HG03097 (cell line): ENCODE measurements at regions not wholly inside any gene's neighbourhood (a gene's known extent, or its start where the extent isn't known, plus 50 kb on each side); places are given as distances from the start of the nearest gene placed in this dataset.

Experiments used
- ATAC-seq: cut with Tn5 transposase; IDR thresholded peaks from one replicate; pipeline ENCODE4 v1.9.1; 2021; ENCODE audit not compliant: unreplicated experiment, low FRiP score

DNA sequence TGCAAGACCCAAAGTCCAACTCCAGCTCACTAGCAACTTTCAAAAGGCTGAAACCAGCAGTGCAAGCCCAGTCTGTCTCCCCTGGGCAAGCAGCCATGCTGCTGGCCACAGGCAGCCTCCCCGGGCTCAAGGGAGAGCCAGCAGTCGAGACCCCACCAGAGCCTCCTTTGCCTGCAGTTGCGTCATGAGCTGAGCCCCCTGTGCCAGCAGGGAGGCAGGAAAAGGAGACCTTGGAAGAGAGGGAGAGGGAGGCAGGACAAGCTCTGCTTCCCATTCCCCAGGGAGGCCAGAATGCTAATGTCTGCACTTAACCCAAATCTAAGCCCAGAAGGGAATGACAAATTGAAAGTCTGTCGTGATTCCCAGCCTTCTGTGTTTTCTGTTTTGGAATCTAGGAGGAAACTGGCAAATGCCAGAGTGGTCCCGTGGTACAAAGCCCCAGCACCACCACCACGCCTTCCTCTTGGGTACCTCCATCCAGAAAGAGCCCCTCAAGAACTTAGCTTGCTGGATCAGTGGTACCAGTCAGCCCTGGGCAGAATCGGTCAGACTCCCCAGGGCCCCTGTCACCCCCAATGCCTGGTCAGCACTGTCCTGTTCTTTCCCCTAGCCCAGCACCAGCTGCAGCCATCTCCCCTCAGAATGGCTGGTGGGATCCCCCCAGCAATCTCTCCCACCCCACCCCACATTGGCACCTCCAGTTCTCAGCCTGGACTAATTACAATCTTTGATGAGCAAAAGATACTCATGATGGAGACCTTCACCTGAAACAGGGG lies 99.3 kb upstream of the TNRC6C start:
- ATAC-seq = no peak

- no peak for ATAC-seq
Observed at GRCh38 chr17:77861133-77861695, 97.3 kb upstream of the TNRC6C start.

DNA sequence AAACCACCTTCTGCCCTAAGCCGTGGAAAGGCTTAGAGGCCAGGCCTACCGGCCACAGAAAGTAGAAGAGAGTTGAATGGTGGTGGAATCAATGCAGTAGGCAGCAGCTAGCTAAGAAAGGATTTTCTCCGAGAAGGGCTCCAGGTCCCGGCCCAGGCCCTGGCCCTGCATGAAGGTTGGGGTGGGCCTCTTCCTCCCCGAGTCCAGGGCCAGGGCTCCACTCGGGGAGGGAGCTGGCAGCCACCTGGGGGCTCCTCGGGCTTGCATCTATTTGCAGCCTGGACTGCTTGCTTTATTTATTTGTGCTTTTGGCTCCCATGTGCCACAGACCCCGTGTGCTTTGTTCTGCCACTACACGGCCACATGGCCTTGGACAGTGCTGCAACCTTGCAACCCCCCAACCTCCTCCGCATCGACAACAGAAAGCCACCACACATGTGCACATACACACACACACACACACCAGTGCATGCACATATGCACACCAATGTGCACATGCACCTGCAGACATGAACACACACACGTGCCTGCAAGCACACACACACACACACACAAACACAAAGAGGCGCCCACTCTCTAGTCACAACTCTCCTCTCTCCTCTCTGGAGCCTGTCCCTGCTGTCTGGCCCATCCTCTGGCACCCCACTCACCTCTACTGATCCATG lies 96.4 kb upstream of the TNRC6C start:
- no peak for ATAC-seq

DNA sequence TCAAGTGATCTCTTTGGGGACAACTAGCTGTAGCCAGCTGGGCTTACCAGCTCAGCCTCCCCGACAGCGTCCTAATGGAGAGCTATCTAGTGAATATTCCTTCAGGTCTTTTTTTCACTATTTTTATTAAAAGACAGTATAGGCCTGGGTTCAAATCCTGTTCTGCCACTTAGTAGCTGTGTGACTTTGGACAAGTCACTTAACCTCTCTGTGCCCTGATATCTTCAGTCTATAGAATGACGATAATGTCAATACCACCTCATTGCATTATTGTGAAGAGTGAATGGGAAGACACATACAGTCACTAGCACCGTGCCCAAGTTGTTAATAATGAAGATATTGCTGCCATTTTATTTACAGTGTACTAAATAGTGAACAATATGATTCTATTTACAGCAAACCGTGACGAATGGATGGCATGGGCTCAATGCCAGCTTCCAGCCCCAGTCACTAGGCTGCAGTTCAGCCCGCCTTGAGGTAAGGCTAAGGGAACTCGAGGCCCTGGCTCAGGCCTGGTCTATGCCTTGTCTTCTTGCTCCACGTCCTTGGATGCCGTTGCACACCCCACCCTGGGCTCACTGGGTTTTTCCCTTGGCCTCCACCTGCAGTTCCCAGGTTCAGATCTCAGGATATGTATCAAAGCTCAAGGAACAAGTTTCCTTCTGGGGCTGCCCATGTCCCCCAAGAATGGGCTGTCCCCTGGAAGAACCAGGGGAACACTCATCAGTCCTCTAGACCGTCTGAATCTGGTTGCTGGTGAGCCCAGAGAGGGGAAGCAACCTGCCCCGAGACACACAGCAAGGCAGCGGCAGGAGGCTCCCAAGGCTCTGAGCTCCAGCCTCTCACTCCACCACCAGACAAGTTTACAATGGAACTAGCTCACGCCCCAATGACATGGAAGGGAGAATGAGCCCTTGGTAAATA lies 95.4 kb upstream of the TNRC6C start:
- no peak for ATAC-seq

- no peak for ATAC-seq
Observed at GRCh38 chr17:77863814-77864161, 94.7 kb upstream of the TNRC6C start.

GRCh38 chr17:77864234-77865111 lies 94.0 kb upstream of the TNRC6C start:
- no peak for ATAC-seq

- no peak for ATAC-seq
Observed at GRCh38 chr17:77865112-77865611, 93.3 kb upstream of the TNRC6C start.

GRCh38 chr17:77865716-77866115 lies 92.8 kb upstream of the TNRC6C start:
- ATAC-seq = no peak

- no peak for ATAC-seq
Observed at GRCh38 chr17:77867308-77867781, 91.2 kb upstream of the TNRC6C start.

DNA sequence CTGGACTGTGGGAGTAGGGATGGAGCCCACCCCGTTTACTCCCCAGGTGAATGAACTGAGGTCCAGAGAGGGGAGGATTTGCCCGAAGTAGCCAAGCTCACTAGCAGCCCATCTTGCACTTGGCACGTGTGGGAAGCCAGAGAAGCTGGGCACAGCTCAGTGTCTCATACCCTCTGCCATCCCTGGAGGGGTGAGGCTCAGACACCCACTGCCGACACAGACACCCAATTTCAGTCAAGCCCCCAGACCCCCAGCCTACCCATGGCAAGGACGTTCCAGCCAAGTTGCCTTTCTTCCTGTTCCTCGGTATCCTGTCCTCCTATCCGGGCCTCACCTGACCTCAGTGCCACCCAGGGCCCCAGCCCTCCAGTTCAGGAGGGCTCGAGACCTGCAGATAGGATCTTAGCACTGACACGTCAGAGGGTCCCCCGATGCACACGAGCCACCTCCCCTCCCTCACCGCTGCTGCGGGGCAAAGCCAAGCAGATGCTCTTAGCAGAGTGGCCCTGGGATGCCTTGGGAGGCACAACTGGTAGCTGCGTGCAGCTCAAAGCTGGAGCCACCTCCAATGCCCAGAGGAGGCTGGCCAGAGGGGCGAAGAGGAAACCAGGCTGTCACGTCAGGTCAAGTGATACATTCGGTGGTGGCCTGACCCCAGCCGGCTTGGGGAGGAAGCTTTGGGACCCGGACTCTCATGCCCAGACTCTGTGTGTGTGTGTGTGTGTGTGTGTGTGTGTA lies 90.4 kb upstream of the TNRC6C start:
- ATAC-seq = no peak

DNA sequence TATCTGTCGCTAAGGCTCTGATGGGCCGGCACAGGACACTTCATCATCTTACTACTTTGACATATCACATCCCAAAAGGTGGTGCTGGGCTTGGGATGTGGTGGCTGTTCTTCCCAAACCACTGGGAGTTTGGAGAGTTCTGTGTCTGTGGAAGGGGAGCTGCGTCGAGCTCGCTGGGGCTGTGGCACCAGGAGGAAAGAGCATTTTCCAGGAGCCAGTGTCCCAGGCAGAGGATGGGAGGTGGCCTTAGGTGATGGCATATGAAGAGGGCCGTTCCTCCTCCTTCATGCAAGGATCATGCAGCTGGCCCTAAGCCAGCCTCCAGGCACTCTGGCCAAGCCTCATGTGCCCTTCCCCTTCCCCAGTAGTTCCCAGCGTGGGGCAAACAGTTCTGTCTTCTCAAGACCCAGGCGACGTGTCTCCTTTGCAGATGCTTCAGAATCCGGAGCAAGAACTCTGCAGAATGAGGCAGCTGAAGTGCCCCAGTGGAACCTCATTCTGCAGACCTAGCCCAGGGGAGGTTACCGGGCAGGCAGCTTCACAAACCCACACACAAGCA lies 89.4 kb upstream of the TNRC6C start:
- no peak for ATAC-seq

GRCh38 chr17:77869665-77870132 lies 88.8 kb upstream of the TNRC6C start:
- peak; percentile 78 for ATAC-seq

GRCh38 chr17:77872199-77872598 lies 86.3 kb upstream of the TNRC6C start:
- ATAC-seq = no peak

DNA sequence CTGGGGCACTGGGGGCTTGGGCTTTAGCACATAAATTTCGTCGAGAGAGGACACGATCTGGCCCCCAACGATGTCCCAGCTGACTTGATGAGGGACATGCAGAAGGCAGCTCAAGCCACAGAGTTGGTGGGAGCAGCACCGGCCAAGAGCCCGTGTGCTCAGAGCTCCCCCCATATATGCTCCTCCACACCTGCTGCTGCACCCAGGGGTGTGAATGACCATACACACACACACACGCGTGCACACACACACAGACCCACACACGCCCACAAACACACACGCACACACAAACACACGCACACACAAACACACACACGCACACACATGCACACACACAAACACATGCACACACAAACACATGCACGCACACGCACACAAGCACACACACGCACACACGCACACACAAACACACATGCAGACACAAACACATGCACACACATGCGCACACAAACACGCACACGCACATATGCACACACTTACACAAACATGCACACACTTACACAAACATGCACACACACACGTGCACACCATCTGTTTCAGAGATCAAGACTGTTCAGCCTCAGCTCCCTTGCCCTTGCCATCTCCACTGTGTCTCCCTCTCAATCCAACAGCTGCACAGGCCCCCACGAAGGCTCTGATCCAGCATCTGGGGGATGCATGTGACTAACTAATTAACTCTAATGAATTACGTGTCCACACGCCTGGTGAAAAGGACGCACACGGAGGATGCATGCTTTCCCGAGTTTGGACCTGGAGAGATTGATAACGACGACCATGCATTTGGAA lies 85.6 kb upstream of the TNRC6C start:
- ATAC-seq = no peak

DNA sequence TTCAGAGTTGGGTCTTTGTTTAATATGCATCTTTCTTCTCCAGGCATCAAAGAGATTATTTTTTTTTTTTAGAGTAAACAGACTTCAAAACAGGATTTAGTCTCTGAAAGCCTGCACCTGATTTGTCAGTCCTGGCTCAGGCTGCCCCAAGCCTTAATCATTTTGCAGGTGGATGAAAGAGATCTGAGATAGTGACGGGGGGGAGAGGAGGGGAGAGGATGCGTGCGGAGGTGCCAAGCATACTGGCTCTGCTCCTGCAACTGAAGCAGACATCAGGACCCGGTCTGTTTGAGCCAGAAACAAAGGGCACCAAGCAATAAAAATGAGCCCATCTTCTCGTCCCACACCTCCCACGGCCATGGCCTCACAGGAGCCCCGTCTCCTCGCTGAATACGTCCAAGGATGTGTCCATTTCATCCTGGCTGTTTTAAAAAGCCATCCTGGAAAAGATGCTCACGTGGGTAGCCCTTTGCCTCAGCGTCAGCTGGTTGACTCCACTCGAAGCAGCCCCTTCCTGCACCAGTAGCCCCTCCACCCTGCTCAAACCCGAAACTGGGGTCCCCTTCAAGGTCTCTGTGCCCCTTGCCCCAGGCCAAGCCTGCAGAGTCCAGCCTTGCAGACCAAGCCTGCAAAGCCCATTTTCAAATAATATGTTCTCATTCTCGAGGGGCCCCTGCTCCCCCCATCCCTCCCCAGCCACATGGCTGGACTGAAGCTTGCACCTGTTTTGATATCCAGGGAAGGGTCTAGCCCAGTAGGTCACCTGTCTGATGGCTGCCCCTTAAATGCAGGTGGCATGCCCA lies 84.8 kb upstream of the TNRC6C start:
- no peak for ATAC-seq

GRCh38 chr17:77874303-77875050 lies 84.0 kb upstream of the TNRC6C start:
- ATAC-seq = no peak
